GM21717 (cell line): ENCODE measurements at regions not wholly inside any gene's neighbourhood (a gene's known extent, or its start where the extent isn't known, plus 50 kb on each side); places are given as distances from the start of the nearest gene placed in this dataset.
A peak's percentile ranks its signal among the peaks of the same experiment; 100 is the strongest.

Source experiments
- ATAC-seq: cut with Tn5 transposase; IDR thresholded peaks from one replicate; pipeline ENCODE4 v1.9.1; 2021; ENCODE audit warnings: mild to moderate bottlenecking, moderate library complexity; ENCODE audit not compliant: unreplicated experiment

DNA sequence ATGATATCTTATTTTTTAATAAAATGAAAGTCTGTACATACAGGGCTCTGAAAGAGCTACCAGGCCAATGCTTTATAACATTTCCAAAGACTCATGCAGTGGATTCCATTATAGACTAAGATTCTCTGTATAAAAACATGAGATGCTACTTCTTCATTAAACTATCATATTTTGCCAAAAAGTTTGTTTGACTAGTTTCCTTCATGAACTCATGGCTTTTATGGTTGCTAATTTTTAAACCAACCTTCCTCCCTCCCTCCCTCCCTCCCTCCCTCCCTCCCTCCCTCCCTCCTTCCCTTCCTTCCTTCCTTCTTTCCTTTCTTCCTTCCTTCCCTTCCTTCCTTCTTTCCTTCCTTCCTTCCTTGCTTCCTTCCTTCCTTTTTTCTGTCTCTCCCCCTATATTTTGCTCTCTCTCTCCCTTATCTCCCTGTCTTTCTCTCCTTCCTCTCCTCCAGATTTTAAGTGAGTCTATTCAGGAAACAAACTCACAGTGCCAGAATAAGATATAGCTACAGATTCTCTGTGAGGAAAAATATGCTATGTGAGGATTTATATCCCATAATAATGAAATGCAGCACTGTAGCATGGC lies 961.5 kb upstream of the ZEB2 start:
- no peak for ATAC-seq

- ATAC-seq, result no peak
Observed at GRCh38 chr2:145464866-145465265, 944.9 kb upstream of the ZEB2 start.

- ATAC-seq, result no peak
Observed at GRCh38 chr2:145460112-145460511, 940.2 kb upstream of the ZEB2 start.

GRCh38 chr2:145431181-145431951 lies 911.4 kb upstream of the ZEB2 start:
- no peak for ATAC-seq

GRCh38 chr2:145423809-145424208 lies 903.9 kb upstream of the ZEB2 start:
- ATAC-seq, result no peak

GRCh38 chr2:145422576-145422975 lies 902.7 kb upstream of the ZEB2 start:
- ATAC-seq, result no peak

GRCh38 chr2:145421841-145422240 lies 901.9 kb upstream of the ZEB2 start:
- no peak for ATAC-seq

GRCh38 chr2:145416640-145417039 lies 896.7 kb upstream of the ZEB2 start:
- ATAC-seq, result no peak

- no peak for ATAC-seq
Observed at GRCh38 chr2:145415151-145415550, 895.2 kb upstream of the ZEB2 start.

GRCh38 chr2:145413261-145414030 lies 893.5 kb upstream of the ZEB2 start:
- no peak for ATAC-seq

DNA sequence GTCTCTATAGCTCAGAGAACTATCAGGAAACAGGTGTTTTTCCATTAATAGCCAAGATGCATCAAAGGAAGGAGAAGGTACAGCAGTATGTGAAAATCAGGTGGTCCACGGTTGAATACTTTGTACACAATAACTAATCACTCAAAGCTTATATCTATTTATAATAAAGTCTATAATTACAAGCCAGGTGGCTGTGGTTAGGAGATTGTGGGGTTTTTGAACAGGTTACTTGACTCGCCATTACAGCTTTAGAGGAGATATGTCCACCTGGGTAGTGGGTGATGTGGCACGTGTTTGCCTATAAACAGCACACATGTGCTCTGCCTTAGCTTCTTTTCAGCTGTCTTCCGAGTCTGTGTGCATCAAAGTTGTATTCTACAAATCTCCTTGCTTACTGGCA lies 892.2 kb upstream of the ZEB2 start:
- ATAC-seq, result peak; percentile 37

DNA sequence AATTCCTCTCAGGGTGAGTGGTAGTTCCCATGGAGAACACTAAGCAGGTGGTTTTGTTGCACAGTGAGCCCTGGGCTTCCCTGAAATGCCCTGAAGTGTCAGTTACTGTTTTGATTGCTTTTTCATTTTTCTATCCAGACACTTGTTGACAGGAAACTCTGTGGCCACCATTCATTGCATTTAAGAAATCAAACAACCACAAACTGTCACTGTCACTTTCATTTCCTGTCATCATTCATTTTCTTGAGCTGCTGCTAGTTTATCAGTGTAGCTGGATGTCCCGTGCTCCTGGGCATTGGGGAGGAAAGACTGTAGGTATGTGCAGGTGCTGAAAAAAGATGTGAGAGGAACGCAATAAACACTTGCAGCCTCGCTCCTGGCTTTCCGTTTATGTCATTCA lies 891.6 kb upstream of the ZEB2 start:
- peak; percentile 94 for ATAC-seq

- no peak for ATAC-seq
Observed at GRCh38 chr2:145410086-145410485, 890.2 kb upstream of the ZEB2 start.

DNA sequence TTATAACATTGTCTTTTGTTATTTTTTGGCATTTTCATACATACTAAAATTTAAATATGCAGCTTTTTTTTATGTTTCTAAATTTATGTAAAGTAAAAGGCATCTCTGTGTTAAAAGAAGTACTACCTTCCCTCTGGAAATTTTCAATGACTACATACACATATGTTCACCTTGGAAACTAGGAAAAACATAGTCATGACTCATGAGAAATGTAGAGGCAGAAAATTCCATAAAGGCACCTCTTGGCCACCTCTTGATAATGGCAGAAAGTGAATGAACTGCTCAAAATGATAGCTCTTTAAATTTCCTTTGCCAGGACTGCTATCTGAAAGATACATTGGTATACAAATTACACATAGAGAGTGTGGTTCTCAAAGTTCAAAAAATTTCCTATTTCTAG lies 889.1 kb upstream of the ZEB2 start:
- ATAC-seq, result no peak

GRCh38 chr2:145404690-145405089 lies 884.8 kb upstream of the ZEB2 start:
- ATAC-seq, result no peak

DNA sequence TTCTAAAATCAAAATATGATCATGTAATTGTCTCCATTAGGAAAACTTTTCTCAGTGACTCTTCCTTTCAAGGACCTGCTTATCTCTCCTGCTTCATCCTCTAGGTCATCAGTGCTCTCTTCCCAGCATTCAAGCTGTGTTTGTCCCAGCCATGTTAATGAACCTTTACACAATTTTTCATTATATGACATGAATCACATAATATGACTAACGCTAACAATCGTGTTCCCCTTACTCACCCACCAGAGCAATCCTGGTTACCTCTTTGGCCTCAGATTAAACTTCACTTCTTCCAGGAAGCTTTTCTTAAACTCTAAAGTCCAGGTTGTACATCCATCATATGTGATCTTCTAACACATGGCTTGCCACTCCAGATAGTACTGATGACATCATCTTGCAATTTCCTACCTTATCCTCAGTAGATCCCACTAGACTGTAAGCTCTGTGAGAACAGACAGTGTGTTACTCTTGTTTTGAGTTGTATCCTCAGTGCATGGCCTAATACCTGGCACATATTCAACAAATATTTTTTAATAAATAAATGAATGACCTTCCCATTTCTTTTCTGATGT lies 882.9 kb upstream of the ZEB2 start:
- no peak for ATAC-seq

GRCh38 chr2:145399131-145399530 lies 879.2 kb upstream of the ZEB2 start:
- ATAC-seq, result no peak

- no peak for ATAC-seq
Observed at GRCh38 chr2:145394181-145394580, 874.3 kb upstream of the ZEB2 start.

DNA sequence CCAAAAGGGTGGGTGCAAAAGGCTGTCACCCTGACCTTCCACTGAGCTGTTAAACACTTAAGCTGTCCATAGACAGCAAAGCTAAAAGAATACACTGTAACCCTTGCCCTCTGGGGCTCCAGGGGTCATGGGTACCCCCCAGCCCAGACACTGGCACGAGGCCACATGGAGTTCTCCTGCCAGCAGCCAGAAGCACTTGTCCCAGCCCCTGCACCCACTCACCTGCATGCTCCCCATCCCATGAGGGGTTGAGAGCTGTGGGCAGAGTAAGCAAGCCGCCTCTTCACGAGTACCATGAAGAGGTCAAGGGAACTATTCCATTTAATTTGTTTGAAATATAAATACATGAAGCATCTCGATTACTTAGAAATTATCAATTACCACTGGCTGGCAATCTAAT lies 867.1 kb upstream of the ZEB2 start:
- ATAC-seq, result no peak

GRCh38 chr2:145383961-145384360 lies 864.0 kb upstream of the ZEB2 start:
- no peak for ATAC-seq

- ATAC-seq, result no peak
Observed at GRCh38 chr2:145380436-145381017, 860.6 kb upstream of the ZEB2 start.
